Activated CD8-positive, alpha-beta memory T cell treated with anti-CD3 and anti-CD28 coated beads, Interleukin-2, amount 50 U/mL, for 24 hours (primary cell): ENCODE measurements at regions not wholly inside any gene's neighbourhood (a gene's known extent, or its start where the extent isn't known, plus 50 kb on each side); places are given as distances from the start of the nearest gene placed in this dataset.

Source experiments
- DNase-seq: peaks from one replicate; pipeline ENCODE4 v3.0.0-alpha.2; 2020; ENCODE audit errors: extremely low read depth

DNA sequence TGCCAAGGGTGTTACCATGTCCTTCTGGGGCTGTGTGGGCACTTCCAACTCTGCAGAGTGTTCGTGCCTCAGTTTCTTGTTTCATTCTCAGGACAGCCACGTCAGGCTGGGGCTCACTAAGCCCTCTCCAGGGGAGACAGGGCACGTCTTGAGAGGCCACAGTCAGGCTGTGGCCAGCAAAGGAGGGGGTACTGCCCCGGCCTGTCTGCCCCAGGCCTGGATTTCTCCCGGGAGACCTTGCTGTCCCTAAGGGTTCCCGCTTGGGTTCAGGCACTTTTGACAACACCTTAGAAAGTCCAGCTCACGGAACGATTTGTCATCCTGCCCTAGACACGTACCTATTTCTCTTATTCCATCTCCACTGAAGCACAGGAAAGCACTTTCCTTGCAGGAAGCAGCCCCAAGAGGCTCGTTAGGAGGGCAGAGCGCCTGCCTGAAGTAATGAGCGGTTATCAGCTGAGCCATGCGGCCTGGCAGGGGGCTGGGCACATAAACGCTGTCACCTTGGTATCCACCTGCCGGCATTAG, 290.4 kb upstream of the RTL1 start:
- no peak for DNase-seq

DNA sequence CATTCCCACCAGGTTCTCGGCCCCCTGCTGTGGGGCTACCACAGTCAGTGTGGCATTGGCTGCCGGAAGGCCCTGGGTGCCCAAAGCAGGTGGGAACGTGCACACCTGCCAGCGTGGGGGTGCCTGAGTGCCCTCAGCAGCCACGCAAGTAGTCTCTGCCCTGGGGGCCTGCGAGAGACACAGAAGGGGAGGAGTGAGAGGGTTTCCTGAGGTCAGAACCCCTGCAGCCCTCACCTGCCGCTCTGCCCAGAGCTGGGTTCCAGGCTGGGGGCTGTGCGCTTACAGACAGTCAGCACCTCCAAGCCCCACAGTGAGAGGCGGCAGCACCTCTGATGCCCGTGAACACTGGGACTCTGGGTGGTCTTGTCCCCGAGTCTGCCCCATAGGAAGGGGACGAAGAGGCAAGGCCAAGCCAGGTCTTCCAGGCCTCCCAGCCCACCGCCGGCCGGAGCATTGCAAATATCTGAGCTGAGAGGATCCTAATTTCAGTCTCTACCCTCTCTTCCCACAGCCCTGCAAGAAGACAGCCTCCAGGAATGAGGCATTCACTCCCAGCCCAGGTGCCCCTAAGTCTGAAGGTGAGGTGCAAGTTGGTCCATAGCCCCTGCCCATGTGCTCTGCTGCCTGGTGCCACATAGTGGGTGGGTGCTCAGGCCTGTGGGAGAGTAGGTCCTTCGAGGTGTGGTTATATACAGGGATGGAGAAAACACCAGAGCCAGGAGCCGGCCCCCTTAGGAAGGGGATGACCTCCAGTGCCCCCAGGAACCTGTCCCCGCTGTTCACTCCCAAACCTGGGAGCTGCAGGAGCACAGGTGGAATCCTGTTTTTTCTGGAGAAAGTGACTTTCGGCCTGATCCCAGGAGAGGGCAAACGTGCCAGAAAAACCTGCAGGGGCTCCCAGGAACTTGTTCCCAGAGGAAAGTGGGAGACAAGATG, 291.1 kb upstream of the RTL1 start:
- DNase-seq: no peak

DNA sequence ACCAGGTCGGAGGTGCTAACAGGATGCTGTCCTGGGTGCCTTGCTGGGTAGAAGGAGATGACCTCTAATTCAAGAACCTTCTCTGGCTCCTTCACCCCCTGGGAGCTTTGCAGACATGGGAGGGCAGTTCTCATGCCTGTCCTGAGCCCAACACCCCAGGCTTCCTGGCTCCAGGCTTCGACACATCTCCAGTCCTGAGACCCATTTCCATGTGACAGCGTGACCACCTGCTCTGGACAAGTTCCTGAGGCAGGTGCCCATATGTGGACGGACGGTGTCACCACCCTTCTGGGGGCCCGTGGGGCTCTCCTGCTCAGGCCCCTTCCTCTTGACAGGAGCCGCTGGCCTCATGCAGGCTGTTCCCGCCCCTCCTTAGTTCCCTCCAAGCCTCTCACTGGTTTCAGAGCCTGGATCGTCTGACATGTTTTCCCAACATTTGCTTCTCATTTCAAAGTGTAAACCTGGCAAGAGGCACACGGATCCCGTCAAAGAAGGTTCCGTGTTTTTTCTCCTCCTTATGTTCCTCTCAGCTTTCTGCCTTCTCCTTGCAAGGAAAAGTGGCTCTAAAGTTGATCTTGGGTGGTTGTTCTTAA, 291.9 kb upstream of the RTL1 start:
- DNase-seq: no peak

DNA sequence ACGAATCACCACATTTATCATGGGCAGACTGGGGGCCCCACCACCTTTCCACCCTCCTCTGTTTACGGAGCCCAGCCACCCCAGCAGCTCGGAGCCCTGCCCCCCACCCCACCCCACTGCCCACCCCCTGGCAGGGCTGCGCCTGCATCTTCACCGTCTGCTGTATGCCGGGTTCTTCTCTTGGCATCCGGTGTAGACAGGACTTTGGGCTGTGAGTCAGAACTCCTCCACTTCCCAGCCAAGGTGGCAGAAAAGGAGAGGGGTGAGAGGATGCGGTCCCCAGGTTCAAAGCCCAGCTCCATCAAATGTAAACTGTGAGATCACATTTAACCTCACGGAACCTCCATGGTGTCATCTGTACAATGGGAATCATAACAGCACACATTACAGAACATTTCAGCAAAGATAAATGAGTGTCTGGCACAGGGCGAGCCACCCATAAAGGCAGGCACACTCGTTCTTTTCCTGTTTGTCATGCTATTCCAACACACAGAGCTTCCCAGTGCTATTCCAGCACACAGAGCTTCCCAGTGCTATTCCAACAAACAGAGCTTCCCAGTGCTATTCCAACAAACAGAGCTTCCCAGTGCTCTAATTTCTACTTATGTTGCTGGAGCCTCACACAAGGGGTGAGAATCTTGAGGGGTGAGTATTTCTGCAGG, 292.7 kb upstream of the RTL1 start:
- DNase-seq: no peak

DNA sequence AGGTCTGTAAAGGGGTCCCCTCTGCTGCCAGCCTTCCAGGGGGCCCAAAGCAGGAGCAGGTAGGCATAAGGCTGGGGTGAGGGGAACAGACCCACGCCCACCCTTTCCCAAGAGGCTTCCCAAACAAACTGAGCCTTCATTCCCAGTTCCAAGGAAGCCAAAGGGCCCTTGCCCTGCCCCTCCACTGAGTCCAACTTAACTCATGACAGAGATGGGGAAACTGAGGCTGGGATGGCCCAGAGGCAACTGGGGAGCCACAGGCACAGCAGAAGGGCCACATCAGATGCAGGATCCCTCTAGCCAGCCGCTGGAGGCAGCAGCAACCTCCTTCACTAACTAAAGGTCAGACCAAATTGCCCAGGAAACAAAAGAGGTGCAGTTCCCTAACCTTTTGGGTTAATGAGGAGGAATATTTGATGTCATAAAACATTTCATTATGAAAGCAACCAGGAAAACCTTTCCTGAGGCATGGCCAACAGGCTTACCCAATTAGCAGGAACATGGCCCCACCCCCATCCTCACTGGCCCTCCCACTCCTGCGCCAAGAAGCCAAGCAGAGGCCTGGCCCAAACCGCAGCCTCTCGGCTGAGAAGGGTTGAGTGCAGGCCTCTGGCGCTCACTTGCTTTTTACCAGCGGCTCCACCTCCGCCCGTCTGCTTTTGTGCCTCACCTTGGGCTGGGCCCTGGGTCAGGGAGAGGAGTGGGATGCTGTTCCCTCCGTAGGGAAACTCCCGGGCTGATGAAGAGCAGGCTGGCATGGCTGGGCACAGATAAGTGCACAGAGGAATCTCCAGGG, 293.5 kb upstream of the RTL1 start:
- no peak for DNase-seq

DNA sequence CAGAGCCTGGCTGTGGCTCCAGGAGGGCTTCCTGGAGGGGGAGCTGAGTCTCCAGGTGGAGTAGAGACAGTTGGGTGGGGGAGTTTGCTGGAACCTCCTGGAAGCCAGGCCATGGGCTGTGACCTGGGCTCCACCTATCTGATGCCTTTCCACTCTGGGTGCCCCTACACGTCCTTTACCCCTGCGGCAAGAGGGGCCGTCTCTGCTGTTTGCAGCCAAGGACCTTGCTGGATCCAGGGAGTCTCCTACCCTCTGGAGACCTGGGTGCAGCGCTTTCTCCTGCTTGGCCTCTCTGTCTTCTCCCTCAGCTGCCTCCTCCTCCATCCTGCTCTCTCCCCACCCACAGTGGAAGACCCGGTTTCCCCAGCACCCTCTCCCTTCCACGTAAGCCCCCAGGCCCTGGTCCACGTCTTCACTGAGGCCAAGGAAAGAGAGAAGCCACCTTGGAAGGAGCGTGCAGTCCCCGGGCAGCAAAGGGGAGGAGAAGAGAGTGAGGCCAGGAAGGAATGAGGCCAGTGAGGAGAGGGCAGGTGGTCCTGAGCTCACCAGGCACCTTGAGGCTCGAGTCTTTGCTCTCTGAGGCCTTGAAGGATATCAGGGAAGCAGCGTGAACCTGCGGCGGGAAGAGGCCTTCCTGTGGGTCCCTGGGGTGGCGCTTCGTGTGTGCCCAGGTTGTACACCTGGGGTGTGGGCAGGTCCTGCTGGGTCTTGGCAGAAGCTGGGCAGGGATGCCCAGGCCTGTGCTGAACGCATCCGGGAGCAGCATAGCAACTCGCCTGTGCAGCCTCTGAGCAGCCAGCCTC, 294.3 kb upstream of the RTL1 start:
- no peak for DNase-seq

DNA sequence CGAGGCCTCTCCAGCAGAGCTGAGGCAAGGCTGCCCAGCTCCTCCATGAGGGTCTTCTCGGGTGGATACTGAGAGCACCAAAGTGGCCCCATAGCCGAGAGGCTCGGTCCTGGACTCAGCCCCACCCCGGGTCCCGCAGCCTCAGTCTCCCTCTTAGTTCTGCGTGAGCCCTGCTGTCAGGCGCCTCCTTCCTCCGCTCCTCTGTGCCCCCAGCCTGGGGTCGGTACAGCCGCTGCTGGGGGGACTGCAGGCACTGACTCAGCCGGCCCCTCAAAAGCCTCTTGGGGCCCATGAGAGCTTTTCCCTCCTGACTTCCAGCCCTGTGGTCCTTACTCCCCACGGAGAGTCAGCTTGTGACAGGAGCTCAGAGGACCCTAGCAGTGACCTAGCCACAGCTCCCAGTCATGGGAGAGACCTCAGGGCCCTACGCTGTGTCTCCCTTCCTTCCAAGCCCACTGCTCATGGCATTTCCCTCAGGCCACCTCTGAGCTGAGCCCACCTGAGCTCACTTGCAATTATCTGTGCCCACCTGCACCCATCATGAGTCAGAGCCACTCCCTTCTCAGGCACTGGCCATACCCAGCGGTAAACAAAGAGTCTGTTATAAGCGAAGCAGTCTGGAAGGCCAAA, 295.0 kb upstream of the RTL1 start:
- DNase-seq: no peak

DNA sequence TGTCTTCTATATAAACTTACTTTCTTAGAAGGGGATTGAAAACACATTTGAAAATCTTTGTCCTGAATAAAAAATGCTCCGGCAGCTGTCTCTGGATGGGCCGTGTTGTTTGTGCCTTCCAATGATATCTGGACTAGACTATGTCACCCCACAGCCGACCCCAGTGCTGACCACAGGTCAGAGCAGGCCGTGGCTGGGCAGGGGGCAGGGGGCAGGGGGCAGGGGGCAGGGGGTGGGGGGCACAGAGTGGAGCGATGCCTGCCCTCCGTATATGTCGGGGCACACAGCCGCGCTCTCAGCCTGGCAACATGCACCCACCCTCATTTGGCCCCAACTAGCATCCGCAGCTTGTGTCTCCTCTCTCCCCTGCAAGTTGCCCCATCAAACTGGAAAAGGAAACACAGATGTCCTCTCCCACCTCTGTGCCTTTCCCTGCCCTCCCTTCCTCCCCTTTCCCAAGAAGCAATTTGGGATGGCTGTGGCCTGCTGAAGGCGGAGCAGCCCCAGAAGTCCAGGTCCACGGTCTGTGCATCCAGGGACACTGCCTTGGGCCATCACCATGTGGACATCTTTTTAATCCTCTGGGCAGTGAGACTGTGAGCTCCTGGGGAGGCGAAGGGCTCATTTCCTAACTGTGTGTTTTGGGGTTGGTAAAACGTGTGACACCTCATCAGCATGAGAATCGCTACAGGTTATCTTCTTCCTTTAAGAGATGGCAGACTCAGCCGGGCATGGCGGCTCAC, 295.7 kb upstream of the RTL1 start:
- DNase-seq: no peak

DNA sequence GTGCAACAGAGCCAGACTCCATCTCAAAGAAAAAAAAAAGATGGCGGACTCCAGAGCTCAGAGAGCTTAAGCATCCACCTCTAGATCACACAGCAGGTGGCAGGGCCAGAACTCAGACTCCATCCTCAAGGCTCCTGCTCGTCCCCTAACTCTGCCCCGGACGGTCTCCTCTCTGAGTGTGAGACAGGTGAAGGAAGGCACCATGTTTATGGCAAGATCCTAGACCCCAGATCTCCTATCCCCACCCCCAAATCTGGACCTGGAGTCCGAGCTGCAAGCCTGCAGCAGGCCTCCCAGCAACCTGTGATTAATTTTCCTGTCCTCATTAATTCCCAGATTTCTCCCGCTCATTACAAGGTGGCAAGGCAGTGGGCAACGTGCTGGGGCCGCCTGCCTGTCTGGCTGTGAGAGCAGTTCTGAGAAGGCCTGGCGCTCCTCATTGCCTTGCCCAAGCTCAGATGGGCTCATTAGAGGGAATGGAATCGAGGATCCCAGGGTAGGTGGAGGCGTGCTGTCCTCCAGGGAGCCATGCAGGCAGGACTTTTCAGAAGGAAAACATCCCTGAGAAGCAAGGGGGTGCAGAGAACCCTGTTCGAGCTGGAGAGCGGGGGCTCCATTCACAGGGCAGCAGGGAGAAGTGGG, 296.6 kb upstream of the RTL1 start:
- DNase-seq: no peak

DNA sequence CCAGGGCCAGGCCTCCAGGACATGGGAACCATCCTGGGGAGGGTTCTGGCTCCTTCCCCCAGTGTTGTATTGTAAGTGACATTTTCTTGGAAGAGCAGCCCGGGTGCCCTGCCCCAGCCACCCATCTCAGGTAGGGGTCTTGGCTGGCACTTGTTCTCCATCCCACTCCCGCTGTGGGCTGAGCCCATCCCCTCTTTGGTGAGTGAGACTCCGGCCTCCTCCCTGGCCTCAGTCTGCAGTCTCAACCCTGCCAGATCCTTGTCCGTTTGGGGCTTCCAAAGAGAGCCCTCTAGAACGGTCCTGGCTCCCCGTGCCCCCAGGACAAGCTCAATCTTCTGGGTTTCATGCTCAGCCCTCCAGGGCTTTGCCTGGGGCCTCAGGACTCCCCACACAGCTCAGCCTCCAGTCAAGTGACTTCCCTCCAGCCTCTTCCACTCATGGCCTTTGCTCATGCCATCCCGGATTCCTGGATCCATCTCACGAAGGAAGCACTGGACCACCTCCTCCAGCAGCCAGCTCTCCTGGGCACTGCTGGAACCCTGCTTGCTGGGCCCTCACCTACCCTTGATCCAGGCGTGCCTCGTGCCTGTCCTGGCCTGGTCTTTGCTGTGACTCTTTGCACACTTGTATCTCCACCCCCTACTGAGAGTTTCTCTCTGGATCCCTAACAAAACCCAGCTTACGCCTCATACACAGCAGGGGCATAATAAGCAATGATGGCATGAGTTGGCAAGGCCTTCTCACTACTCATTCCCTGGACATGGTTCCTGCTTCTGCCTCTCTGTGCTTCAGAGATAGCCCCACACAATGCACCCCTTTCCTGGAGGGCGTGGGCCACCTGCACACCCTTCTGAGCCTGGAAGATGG, 297.4 kb upstream of the RTL1 start:
- DNase-seq: no peak

DNA sequence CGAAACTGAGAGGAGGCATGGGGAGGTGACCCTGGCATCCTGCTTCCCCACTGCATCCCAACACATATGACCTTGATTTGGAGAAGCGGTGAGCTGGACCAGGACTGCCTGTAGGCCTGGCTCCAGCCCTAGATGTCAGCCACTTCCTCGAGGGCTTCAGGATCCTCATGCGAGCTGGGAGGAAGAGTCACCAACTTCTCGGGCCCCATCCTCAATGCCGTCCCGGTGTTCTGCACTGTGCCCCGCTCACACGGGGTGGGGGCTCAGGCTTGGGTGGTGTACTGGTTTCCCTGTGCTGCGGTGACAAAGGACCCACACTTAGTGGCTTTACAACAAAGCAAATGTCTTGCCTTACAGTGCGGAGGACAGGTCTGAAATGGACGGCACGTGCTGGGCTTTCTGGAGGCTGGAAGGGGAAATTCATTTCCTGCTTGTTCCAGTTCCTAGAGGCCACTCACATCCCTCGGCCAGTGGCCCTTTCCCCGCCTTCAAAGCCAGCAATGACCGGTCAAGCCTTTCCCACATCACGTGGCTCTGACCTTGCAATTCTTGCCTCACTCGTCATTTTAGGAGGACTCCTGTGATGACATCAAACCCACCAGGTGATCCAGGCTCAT, 298.1 kb upstream of the RTL1 start:
- no peak for DNase-seq

DNA sequence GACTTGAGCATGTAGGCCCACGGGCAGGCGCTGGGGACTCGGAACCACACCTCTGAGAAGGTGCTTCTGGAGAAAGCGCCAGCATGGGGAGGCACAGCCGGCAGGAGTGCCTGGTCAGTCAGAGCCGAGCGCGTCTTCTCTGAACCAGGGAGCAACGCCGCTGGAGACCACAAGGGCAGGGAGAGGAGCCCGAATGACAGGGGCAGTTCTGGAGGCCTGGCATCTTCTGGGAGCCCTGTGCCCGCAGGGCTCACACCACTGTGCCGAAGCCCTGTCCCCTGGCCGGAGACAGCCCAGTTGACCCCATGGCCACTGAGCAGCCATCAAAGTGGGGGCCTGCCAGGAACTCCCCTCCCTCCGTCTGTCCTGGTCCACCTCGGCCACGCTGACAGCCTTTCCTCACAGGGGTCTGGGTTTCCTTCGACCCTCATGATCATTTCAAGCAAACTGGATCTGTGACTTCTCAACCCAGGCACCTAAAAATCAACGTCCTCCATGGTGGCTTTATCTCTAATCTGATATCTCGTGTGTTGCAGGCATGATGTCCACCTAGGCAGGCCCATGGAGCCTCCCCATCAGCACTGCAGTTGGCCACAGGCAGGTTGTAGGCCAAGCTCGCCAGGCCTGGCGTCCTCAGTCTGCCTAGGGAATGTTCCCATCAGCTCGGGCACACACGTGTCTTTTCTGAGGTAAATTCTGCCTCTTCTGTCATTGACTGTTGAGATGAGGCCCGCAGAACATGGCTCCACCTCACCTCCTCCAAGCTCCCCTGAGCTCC, 299.3 kb upstream of the RTL1 start:
- DNase-seq: no peak

DNA sequence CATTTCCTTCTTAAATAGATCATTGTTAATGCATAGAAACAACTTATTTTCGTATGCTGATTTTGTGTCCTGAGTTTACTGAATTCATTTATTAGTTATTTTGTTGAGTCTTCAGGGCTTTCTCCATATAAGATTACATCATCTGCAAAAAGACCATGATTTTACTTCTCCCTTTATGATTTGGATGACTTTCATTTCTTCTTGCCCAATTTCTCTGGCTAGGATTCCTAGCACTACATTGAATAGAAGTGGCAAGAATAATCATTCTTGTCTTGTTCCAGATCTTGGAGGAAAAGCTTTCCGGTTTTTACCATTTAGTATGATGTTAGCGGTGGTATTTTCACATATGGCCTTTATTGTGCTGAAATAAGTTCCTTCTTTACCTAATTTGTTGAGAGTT, 303.0 kb upstream of the RTL1 start:
- DNase-seq: no peak

DNA sequence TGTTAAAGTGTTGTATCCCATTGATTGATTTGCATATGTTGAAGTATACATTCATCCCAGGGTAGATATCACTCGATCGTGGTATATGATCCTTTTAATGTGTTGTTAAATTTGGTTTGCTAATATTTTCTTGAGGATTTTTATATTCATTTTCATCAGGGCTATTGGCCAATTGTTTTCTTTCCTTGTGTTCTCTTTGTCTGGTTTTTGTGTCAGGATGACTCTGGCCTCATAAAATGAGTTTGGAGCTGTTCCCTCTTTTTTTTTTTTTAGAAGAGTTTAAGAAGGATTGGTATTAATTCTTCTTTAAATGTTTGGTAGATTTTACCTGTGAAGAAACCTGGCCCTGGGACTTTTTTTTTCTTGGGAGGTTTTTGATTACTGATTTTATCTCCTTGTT, 303.5 kb upstream of the RTL1 start:
- no peak for DNase-seq

DNA sequence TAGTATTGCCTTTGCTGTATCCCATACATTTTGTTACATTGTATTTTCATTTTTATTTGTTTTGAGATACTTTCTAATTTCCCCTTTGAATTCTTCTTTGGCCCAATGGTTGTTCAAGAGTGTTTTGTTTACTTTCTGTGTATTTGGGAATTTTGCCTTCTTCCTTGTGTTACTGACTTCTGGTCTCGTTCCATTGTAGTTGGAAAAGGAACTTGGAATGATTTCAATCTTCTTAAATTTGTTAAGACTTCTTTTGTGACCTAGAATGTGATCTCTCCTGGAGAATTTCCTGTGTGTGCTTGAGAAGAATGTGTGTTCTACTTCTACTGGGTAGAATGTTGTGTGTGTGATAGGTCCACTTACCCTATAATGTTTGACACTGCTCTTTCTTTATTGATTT, 304.4 kb upstream of the RTL1 start:
- DNase-seq: no peak

DNA sequence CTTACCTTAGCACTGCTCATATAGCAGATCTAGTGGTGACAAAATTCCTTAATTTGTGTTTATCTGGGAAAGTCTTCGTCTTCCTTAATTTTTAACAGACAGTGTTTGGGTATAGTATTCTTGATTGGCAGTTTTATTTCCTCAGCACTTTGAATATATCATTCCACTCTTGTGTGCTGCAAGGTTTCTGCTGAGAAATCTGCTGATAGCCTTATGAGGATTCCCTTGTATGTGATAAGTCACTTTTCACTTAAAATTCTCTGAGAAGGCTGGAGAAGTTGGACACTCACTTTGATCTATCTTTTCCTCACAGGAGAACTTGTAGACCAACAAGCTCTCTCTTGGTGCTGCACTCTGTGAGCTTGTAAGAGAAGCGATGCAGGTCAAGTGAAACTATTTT, 306.1 kb upstream of the RTL1 start:
- DNase-seq: no peak

DNA sequence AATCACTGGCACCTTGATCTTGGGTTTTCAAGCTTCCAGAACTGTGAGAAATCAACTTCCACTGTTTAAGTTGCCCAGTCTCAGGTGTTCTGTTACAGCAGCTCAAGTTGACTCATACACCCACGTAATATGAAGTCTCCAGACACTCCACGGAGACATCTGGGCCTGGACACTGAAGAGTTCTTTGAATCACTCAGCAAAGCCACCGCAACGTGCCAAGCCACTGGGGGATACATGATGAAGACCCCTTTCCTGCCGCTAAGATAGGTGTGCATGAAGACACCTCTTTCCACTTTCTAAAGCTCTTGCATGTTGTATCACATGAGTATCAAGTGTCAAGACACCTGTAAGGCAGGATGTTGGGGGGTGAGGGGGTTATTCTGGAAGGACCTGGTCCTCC, 311.7 kb upstream of the RTL1 start:
- DNase-seq: no peak
